Activated naive CD4-positive, alpha-beta T cell treated with Interleukin-2 at 50 U/mL for 16 hours (primary cell): ENCODE measurements at regions not wholly inside any gene's neighbourhood (a gene's known extent, or its start where the extent isn't known, plus 50 kb on each side); places are given as distances from the start of the nearest gene placed in this dataset.
"Not testable (repeated sequence)": the region's sequence is repeated elsewhere in the genome, so short reads cannot be mapped to it uniquely, and the experiment has no call there.

Source experiments
- DNase-seq: peaks from one replicate; pipeline ENCODE4 v3.0.0-alpha.2; 2020

DNA sequence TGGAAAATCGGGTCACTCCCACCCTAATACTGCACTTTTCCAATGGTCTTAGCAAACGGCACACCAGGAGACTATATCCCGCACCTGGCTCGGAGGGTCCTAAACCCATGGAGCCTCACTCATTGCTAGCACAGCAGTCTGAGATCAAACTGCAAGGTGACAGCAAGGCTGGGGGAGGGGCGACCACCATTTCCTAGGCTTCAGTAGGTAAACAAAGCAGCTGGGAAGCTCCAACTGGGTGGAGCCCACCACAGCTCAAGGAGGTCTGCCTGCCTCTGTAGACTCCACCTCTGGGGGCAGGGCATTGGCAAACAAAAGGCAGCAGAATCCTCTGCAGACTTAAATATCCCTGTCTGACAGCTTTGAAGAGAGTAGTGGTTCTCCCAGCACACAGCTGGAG, 109.0 kb upstream of the DEFB108B start:
- not testable (repeated sequence) for DNase-seq

DNA sequence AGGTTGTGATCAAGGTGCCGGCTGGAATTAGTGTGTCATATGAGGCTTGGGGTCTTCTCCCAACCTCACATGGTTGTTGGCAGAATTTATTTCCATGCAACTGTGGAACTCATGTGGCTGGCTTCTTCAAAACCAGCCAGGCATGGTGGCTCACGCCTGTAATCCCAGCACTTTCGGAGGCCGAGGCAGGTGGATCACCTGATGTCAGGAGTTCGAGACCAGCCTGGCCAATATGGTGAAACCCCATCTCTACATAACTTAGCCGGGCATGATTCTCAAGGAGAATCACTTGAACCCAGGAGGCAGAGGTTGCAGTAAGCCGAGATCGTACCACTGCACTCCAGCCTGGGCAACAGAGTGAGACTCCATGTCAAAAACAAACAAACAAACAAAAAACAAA, 102.3 kb upstream of the DEFB108B start:
- DNase-seq, result not testable (repeated sequence)

DNA sequence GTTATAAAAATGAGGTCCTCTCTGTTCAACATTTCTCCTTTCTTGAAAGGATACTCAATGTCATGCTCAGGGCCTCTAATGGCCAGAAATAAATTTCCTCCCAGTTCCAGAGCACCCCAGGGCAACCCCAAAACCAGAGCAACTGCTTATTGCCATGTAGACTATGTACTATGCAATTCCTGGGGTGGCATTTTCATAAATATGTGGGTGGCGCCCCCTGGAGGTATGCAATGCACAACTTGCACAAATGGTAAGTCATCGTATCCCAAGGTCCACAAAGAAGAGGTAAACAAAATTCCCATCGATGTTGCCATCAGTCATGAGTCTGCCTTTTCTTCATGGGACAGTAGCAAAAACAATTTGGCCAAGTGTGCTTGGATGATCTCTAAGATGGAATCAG, 98.6 kb upstream of the DEFB108B start:
- peak; percentile 37 for DNase-seq

DNA sequence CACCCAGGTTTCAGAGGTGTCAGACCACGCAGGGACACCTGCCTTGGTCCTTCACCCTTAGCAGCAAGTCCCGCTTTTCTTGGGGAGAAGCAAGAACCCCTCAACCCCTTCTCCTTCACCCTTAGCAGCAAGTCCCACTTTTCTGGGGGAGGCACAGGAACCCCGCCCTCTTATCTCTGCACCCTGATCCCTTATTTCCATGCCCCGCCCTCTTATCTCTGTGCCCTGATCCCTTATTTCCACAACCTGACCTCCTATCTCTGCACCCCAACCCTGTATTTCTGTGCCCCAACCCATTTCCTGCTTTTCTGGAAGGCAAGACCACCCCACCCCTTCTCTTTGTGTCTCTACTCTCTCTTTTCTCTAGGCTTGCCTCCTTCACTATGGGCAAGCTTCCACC, 94.7 kb upstream of the DEFB108B start:
- DNase-seq, result not testable (repeated sequence)

DNA sequence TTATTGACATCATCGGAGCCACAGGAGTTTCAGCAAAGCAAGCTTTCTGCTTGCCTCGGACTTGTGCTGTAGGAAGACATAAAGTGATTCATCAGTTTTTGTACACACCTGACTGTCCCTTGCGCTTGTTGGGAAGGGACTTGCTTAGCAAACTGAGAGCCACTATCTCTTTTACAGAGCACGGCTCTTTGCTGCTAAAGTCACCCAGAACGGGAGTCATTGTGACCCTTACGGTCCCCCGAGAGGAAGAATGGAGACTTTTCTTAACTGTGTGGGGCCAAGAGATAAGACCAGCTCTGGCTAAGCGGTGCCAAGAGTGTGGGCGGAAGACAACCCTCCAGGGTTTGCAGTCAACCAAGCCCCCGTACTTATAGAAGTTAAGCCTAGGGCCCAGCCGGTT, 89.6 kb upstream of the DEFB108B start:
- not testable (repeated sequence) for DNase-seq

DNA sequence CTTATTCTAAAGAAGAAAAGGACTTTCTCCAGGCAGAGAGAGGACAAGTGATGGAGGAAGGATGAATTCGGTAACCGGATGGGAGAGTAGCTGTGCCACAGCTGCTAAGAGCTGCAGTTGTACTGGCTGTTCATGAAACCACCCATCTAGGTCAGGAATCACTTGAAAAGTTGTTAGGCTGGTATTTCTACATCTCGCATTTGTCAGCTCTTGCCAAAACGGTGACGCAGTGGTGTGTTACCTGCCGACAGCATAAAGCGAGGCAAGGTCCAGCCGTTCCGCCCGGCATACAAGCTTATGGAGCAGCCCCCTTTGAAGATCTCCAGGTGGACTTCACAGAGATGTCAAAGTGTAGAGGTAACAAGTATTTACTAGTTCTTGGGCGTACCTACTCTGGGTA, 87.3 kb upstream of the DEFB108B start:
- not testable (repeated sequence) for DNase-seq

DNA sequence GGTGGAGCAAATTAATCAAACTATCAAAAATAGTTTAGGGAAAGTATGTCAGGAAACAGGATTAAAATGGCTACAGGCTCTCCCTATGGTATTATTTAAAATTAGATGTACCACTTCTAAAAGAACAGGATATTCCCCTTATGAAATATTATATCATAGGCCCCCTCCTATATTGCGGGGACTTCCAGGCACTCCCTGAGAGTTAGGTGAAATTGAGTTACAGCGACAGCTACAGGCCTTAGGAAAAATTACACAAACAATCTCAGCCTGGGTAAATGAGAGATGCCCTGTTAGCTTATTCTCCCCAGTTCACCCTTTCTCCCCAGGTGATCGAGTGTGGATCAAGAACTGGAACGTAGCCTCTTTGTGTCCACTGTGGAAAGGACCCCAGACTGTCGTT, 86.7 kb upstream of the DEFB108B start:
- DNase-seq, result not testable (repeated sequence)

DNA sequence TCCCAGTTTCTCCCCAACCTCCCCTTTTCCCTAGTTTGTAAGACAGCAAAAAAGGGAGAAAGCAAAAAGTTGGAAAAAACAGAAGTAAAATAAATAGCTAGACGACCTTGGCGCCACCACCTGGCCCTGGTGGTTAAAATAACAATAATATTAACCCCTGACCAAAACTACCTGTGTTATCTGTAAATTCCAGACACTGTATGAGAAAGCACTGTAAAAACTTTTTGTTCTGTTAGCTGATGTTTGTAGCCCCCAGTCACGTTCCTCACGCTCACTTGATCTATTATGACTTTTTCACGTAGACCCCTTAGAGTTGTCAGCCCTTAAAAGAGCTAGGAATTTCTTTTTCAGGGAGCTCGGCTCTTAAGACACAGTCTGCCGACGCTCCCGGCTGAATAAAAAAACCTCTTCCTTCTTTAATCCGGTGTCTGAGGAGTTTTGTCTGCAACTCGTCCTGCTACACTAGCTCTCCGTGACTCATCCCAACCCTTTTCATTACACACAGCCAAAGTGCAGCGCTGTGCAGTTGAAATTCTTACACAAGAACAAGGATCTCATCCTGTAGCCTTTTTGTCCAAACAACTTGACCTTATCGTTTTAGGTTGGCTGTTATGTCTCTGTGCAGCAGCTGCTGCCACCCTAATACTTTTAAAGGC, 83.9 kb upstream of the DEFB108B start:
- DNase-seq, result not testable (repeated sequence)

DNA sequence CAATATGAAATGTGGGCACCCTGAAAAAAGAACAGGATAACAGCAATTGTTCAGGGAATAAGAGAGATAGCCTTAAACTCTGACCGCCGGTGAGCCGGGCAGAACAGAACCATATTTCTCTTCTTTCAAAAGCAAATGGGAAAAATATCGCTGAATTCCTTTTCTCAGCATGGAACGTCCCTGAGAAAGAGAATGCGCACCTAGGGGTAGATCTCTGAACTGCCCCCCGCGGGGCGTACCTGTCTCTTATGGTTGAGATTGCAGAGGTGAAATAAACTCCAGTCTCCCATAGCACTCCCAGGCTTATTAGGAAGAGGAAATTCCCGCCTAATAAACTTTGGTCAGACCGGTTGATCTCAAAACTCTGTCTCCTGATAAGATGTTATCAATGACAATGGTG, 82.1 kb upstream of the DEFB108B start:
- not testable (repeated sequence) for DNase-seq

DNA sequence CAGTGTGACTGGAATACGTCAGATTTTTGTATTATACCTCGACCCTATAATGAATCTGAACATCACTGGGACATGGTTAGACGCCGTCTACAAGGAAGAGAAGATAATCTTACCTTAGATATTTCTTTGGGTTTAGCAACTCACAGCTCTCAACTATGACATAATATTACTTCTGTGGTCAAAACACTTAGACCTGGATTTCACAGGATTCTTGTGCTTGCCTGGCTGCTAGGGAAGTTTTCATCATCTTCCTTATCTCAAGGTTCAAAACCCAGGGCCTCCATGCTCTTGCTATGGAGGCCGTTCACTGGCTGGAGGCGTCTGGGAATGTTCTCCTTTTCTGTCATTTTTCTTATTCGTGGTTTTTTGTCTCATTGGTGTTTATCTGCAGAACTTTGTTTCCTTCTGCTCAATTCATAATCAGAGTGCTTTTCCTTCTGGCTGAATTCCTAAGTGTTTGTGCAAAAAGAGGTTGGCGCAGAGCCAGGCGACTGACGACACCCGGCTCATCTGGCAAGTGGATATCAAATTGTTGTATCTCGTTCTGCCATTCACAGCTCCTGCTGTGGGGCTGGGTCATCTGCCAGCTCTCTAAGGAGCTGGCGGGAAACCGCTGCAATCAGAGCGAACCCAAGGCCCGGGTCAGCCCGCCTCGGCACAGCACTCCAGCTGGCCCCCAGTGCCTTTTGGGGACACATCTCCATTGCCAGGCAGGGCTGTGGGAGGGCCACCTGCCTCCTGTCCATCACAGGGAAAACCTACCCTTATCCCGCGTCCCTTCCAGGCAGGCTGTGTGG, 68.1 kb upstream of the DEFB108B start:
- DNase-seq, result not testable (repeated sequence)

DNA sequence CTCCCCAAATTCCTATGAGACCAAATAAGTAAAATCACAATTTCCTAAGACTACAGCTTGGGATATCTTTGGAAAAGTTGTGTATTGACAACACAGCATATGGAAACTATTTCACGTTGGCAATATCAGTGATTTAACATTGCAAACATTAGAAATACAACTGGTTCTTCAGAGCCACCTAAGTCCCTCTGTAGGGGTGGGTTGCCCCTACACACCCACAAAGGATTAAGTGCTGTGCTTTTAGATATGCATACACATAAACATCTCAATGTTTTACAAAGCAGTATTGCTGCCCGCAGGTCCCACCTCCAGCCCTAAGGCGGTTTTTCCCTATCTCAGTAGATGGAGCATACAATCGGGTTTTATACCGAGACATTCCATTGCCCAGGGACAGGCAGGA, 66.0 kb upstream of the DEFB108B start:
- DNase-seq, result not testable (repeated sequence)

DNA sequence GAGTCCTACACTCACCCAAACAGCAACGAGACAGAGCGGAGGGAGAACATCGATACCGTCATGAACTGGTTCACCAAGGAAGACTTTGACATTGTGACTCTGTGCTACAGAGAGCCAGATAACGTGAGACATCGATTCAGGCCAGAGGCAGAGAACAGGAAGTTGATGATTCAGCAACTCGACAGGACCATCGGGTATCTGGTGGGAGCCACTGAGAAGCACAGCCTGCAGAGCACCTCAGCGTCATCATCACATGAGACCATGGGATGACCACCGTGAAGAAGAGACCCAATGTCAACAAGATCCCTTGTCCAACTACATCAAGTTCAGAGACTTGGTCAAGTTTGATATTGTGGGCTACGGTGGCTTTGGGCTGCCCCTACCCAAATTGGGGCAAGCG, 60.8 kb upstream of the DEFB108B start:
- not testable (repeated sequence) for DNase-seq

DNA sequence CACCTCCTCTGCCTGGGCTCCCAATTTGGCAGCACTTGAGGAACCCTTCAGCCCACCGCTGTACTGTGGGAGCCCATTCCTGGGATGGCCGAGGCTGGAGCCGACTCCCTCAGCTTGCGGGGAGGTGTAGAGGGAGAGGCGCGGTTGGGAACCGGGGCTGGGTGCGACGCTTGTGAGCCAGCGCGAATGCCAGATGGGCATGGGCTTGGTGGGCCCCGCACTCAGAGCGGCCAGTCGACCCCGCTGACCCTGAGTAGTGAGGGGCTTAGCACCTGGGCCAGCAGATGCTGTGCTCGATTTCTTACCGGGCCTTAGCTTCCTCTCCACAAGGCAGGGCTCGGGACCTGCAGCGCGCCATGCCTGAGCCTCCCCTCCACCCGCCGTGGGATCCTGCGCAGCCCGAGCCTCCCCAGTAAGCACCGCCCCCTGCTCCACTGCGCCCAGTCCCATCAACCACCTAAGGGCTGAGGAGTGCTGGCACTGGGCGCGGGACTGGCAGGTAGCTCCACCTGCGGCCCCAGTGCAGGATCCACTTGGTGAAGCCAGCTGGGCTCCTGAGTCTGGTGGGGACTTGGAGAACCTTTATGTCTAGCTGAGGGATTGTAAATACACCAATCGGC, 58.3 kb upstream of the DEFB108B start:
- no peak for DNase-seq

DNA sequence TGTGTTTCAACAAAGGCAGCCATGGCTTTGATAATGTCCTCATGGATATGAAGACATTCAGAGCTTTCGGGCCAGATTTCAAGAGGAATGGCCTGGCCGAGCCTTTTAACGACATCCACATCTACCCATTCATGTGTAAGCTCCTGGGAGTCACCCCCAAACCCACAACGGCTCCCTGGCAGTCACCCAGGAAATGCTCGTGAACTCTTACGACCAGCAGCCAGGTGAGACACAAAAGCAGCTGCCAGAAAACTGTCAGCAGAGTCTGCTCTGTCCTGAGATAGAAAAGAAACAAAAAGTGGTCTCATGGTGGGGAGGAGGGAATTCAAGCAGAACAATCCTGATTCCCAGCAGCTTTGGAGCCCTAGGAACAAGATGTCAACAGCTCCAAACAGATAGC, 52.9 kb upstream of the DEFB108B start:
- DNase-seq, result not testable (repeated sequence)

DNA sequence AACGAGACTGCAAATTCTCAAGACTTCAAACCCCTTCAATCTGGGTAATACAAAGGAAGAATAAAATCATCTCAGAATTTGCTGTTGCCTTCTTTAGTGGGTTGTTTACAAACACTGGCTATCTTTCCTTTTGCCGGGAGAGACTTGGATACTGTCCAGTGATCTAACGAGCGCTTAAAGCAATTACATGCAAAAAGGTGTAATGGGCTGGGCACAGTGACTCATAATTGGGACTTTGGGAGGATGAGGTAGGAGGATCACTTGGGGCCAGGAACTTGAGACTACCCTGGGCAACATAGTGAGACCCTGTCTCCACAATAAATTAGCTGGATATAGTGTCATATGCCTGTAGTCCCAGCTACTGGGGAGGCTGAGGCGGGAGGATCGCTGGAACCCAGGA, 52.2 kb upstream of the DEFB108B start:
- DNase-seq, result not testable (repeated sequence)

DNA sequence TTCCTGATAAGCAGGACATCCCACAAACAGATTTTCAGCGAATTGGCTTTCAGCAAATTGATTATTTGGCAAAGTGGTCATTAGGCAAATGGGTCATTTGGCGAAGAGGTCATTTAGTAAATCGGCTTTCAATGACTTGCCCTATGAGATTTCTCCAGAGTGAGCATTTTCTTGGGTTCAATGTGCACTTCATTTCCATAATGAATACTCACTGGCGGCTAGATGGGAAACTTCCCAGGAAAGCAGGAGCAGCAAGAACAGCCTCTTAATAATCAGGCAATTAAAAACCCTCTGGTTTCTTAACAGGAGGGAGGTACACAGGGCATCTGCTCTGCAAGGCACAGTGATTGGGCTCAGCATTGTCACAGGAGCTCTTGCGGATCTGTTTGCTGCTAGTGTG, 51.5 kb upstream of the DEFB108B start:
- DNase-seq, result not testable (repeated sequence)

DNA sequence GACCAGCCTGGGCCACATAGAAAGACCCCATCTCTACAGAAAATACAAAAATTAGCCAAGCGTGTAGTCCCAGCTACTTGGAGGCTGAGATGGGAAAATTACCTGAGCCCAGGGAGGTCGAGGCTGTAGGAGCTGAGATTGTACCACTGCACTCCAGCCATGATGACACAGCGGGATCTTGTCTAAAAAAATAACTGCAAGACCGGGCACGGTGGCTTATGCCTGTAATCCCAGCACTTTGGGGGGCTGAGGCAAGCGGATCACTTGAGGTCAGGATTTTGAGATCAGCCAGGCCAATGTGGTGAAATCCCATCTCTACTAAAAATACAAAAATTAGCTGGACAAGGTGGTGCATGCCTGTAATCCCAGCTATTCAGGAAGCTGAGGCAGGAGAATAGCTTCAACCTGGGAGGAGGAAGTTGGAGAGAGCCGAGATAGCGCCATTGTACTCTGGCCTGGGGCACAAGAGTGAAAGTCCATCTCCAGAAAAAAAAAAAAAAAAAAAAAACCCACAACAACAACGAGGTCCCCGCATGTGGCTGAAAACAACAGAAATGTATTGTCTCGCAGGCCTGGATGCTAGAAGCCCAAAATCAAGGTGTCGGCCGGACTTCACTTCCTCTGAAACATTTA, 50.7 kb upstream of the DEFB108B start:
- DNase-seq, result not testable (repeated sequence)

DNA sequence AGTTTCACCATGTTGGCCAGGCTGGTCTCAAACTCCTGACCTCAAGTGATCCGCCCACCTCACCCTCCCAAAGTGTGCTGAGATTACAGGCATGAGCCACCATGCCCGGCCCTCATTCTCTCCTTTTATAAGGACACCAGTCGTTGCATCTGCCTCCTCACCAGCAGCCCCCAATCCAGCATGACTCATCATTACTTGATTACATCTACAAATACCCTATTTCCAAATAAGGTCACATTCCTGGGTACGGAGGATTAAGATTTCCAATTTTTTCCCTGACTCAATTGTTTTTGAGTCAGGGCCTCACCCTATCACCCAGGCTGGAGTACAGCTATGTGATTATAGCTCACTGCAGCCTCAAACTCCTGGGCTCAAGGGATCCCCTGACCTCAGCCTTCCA, 49.8 kb upstream of the DEFB108B start:
- not testable (repeated sequence) for DNase-seq
